Endothelial cell of umbilical vein (primary cell): ENCODE measurements at regions not wholly inside any gene's neighbourhood (a gene's known extent, or its start where the extent isn't known, plus 50 kb on each side); places are given as distances from the start of the nearest gene placed in this dataset.
"Not testable (repeated sequence)": the region's sequence is repeated elsewhere in the genome, so short reads cannot be mapped to it uniquely, and the experiment has no call there.

Experiments
- BruUV-seq: library from RNA; stranded (reverse); fragments of 400-500 nt; replicated peaks from 2 replicates; lab custom pipeline; 2021; lab: Mats Ljungman, UMichigan
- CTCF ChIA-PET: fragments of 300-600, 350-600 bp; sonication (Branson Sonifier 250); formaldehyde crosslinking; loops from one replicate; lab custom pipeline; 2021; ENCODE audit warnings: antibody characterized with exemption, inconsistent platforms; lab: Charles Lee
- POLR2A ChIA-PET: fragments of 300-600, 350-600 bp; sonication (Branson Sonifier 250); formaldehyde crosslinking; loops from one replicate; lab custom pipeline; 2021; ENCODE audit warnings: antibody characterized with exemption, inconsistent platforms; lab: Charles Lee
- DNase-seq: peaks from one replicate; pipeline ENCODE4 v3.0.0-alpha.2; 2011; ENCODE audit warnings: low read depth, low spot score
- FAIRE-seq: peaks from 2 replicates; lab custom pipeline; 2011; peaks lifted over from hg19 to GRCh38; lab: Jason Lieb, UNC
- H2AFZ ChIP-seq: 2 replicates; pipeline ENCODE4 v1.6.0; 2012; ENCODE audit warnings: low read depth, low read length, control low read depth, inconsistent platforms
- H3K27ac ChIP-seq: 2 replicates; pipeline ENCODE4 v1.5.1; 2011; ENCODE audit warnings: low read depth, mild to moderate bottlenecking, control low read depth, low read length, moderate library complexity; ENCODE audit not compliant: insufficient read depth
- H3K27me3 ChIP-seq, 2 experiments: 2 replicates each; pipeline versions ENCODE4 v1.6.0 to v1.6.1; 2011; ENCODE audit warnings: low read length in 2 of 2, mixed read lengths in 1 of 2; ENCODE audit not compliant: control insufficient read depth in 2 of 2, insufficient read depth in 2 of 2
- H3K36me3 ChIP-seq, 2 experiments: 2 replicates in 1 of 2; 3 replicates in 1 of 2; pipeline ENCODE4 v1.5.1; 2011; ENCODE audit warnings: low read length in 2 of 2, mild to moderate bottlenecking in 1 of 2, moderate library complexity in 1 of 2; ENCODE audit not compliant: control insufficient read depth in 2 of 2, insufficient read depth in 2 of 2; ENCODE audit errors: extremely low read depth in 1 of 2
- H3K4me1 ChIP-seq: 3 replicates; pipeline ENCODE4 v1.5.1; 2011; ENCODE audit warnings: mild to moderate bottlenecking, low read length; ENCODE audit not compliant: control insufficient read depth, insufficient read depth; ENCODE audit errors: extremely low read depth
- H3K4me2 ChIP-seq: 2 replicates; pipeline ENCODE4 v1.6.1; 2011; ENCODE audit warnings: low read length, control low read depth, mixed read lengths; ENCODE audit not compliant: insufficient read depth
- H3K4me3 ChIP-seq, 3 experiments: fragments of 200-600 bp in 1 of 3; sonication (generic), shearing (Covaris generic) in 1 of 3; replicated peaks in 1 of 3; 2 replicates each; pipeline ENCODE4 v1.5.1; 2011 to 2016; ENCODE audit warnings: control low read depth in 3 of 3, low read length in 3 of 3, mild to moderate bottlenecking in 2 of 3, inconsistent platforms in 1 of 3, low read depth in 1 of 3, moderate library complexity in 1 of 3; ENCODE audit not compliant: insufficient read depth in 1 of 3
- H3K79me2 ChIP-seq: 2 replicates; pipeline ENCODE4 v1.6.0; 2012; ENCODE audit warnings: low read length, inconsistent platforms; ENCODE audit not compliant: control insufficient read depth, insufficient read depth
- H3K9ac ChIP-seq: replicated peaks from 2 replicates; pipeline ENCODE3; 2011; ENCODE audit warnings: low read length, control low read depth; ENCODE audit not compliant: insufficient read depth; ENCODE audit errors: extremely low read depth
- H3K9me1 ChIP-seq: replicated peaks from 3 replicates; pipeline ENCODE4 v1.6.0; 2011; ENCODE audit warnings: mild to moderate bottlenecking, low read length; ENCODE audit not compliant: control insufficient read depth, insufficient read depth; ENCODE audit errors: extremely low read depth
- H3K9me3 ChIP-seq: replicated peaks from 2 replicates; pipeline ENCODE4 v1.5.1; 2012; ENCODE audit warnings: low read length, inconsistent platforms; ENCODE audit not compliant: control insufficient read depth, insufficient read depth
- H4K20me1 ChIP-seq: replicated peaks from 2 replicates; pipeline ENCODE3; 2011; ENCODE audit warnings: mild to moderate bottlenecking, low read length; ENCODE audit not compliant: control insufficient read depth, insufficient read depth; ENCODE audit errors: extremely low read depth
- CTCF ChIP-seq, 2 donors: IDR thresholded peaks; 1 replicate in 1 of 2; 2 replicates in 1 of 2; pipeline ENCODE4 v1.5.1; 2011; ENCODE audit warnings: low read length in 2 of 2, mild to moderate bottlenecking in 2 of 2, moderate library complexity in 2 of 2, control low read depth in 1 of 2, inconsistent platforms in 1 of 2, low read depth in 1 of 2; ENCODE audit not compliant: insufficient read depth in 1 of 2; ENCODE audit errors: extremely low read depth in 1 of 2
- EZH2 ChIP-seq: IDR thresholded peaks from 2 replicates; pipeline ENCODE4 v1.6.1; 2012; ENCODE audit warnings: borderline replicate concordance, low read depth, mild to moderate bottlenecking, moderate library complexity, low read length, inconsistent platforms; ENCODE audit not compliant: severe bottlenecking
- FOS ChIP-seq: IDR thresholded peaks from 2 replicates; pipeline ENCODE4 v1.6.1; 2011; ENCODE audit warnings: mild to moderate bottlenecking, low read length, moderate library complexity, borderline replicate concordance; ENCODE audit not compliant: insufficient read depth
- GATA2 ChIP-seq: IDR thresholded peaks from 2 replicates; pipeline ENCODE4 v1.7.0; 2011; ENCODE audit warnings: low read depth, mild to moderate bottlenecking, moderate library complexity, mixed read lengths, low read length; ENCODE audit not compliant: insufficient read length, insufficient read depth
- JUN ChIP-seq: IDR thresholded peaks from 2 replicates; pipeline ENCODE4 v1.6.1; 2011; ENCODE audit warnings: borderline replicate concordance, low read depth; ENCODE audit not compliant: insufficient read length, insufficient read depth
- MAX ChIP-seq: IDR thresholded peaks from 2 replicates; pipeline ENCODE4 v1.6.1; 2011; ENCODE audit not compliant: insufficient read depth, insufficient read length
- MYC ChIP-seq: IDR thresholded peaks from one replicate; pipeline ENCODE4 v1.6.1; 2011; ENCODE audit warnings: mild to moderate bottlenecking, low read depth, low read length
- POLR2A ChIP-seq: IDR thresholded peaks from 2 replicates; pipeline ENCODE4 v1.6.1; 2012; ENCODE audit warnings: low read depth, mild to moderate bottlenecking, control low read depth, low read length
- POLR2AphosphoS5 ChIP-seq: IDR thresholded peaks from 2 replicates; pipeline ENCODE4 v1.6.1; 2012; ENCODE audit warnings: low read depth, mild to moderate bottlenecking, control low read depth, low read length, moderate library complexity; ENCODE audit not compliant: insufficient read depth
- dilution Hi-C: fragments of 300-500 bp; cut with MboI; formaldehyde crosslinking; loops from one replicate; pipeline ENCODE4 v1.15.0; 2019; ENCODE audit warnings: low sequenced_read_pairs; ENCODE audit not compliant: extremely low pct_ligation_motif_present
- intact Hi-C: fragments of 100-400 bp; cut with micrococcal nuclease; formaldehyde crosslinking; loops from one replicate; pipeline ENCODE4 v1.10.0; 2022

DNA sequence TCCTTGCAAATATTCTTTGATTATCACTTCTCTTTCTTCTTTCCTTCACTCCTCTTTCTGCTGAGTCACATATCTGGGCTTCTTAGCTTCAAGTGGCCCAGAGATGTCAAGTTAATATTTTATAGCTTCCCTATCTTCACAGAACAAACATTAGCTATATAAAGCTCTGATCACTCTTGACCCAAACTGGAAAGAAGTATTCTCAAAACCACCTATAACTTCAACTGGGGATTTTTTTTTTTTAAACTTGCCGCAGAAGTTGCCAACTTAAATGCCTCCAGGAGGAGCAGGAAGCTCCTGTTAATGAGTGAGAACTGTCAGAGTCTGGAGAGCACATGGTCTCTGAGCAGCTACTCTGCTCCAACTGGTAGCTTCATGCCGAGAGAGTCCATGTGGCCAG lies 233.3 kb upstream of the EDNRA start:
- no peaks in the 10 kb centered on the region for H4K20me1 ChIP-seq
- H3K79me2 ChIP-seq: no peaks in the 10 kb centered on the region
- intact Hi-C loops: no loop called here
- no peak for TF ChIP-seq FOS
- H3K27me3 ChIP-seq: peaks cover 0 to 2% of the 10 kb centered on the region in 2 experiments
- no peak overlapping the region for H2AFZ ChIP-seq
- no peaks in the 10 kb centered on the region for H3K9me1 ChIP-seq
- POLR2A ChIA-PET: no interaction called here
- no peak overlapping the region for H3K27ac ChIP-seq
- no peak overlapping the region for H3K4me3 ChIP-seq
- no peak for DNase-seq
- CTCF ChIA-PET: no interaction called here
- dilution Hi-C loops: no loop called here
- no peaks in the 10 kb centered on the region for H3K9me3 ChIP-seq
- no peaks in the 10 kb centered on the region for H3K4me1 ChIP-seq
- no peak for FAIRE-seq
- H3K4me2 ChIP-seq: no peak overlapping the region
- no peaks in the 10 kb centered on the region for H3K36me3 ChIP-seq
- no peak overlapping the region for H3K9ac ChIP-seq
- BruUV-seq: no TSS peak

- H4K20me1 ChIP-seq: no peaks in the 10 kb centered on the region
- H3K27ac ChIP-seq: no peak overlapping the region
- DNase-seq: no peak
- no peaks in the 10 kb centered on the region for H3K9me1 ChIP-seq
- intact Hi-C loops (no loop called here), dilution Hi-C loops (no loop called here)
- no peaks in the 10 kb centered on the region for H3K4me1 ChIP-seq
- ChIA-PET CTCF (interaction anchor here (1.0 kb wide), 1 partner anchor 11 kb away, joined by 3 read pairs; no protein-coding TSS in a partner anchor), POLR2A (no interaction called here)
- H2AFZ ChIP-seq: no peak overlapping the region
- no peak overlapping the region for H3K4me2 ChIP-seq
- peaks cover 0 to 2% of the 10 kb centered on the region in 2 experiments for H3K27me3 ChIP-seq
- BruUV-seq: no TSS peak
- no peaks in the 10 kb centered on the region for H3K79me2 ChIP-seq
- no peak for TF ChIP-seq JUN
- no peak for TF ChIP-seq GATA2
- no peak for TF ChIP-seq FOS
- TF ChIP-seq EZH2: no peak
- TF ChIP-seq POLR2AphosphoS5: no peak
- no peak for TF ChIP-seq MAX
- TF ChIP-seq POLR2A: no peak
- no peak for TF ChIP-seq MYC
- no peak for TF ChIP-seq CTCF (IDR thresholded peaks at IDR 0.05; ENCODE audit: extremely low read depth in 1 of 2, insufficient read depth in 1 of 2, low read depth in 1 of 2, low read length in 2 of 2)
- no peak overlapping the region for H3K9ac ChIP-seq
- H3K9me3 ChIP-seq: no peaks in the 10 kb centered on the region
- FAIRE-seq: no peak
- H3K4me3 ChIP-seq: no peak overlapping the region
- no peaks in the 10 kb centered on the region for H3K36me3 ChIP-seq
Measured at GRCh38 chr4:147250062-147250461, 230.8 kb upstream of the EDNRA start.

DNA sequence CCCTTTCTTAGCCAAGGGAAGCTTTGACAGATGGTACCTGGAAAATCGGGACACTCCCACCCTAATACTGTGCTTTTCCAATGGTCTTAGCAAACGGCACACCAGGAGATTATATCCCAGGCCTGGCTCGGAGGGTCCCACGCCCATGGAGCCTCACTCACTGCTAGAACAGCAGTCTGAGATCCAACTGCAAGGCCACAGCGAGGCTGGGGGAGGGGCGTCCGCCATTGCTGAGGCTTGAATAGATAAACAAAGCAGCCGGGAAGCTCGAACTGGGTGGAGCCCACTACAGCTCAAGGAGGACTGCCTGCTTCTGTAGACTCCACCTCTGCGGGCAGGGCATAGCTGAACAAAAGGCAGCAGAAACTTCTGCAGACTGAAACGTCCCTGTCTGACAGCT lies 225.6 kb upstream of the EDNRA start:
- DNase-seq, H3K9me1 ChIP-seq, H3K4me2 ChIP-seq, H4K20me1 ChIP-seq, H3K27me3 ChIP-seq, dilution Hi-C loops, BruUV-seq, intact Hi-C loops, H3K27ac ChIP-seq, POLR2A ChIA-PET, H3K9ac ChIP-seq, H3K79me2 ChIP-seq, H3K36me3 ChIP-seq, H3K4me1 ChIP-seq, H3K4me3 ChIP-seq, FAIRE-seq, H2AFZ ChIP-seq, H3K9me3 ChIP-seq, CTCF ChIA-PET: not testable (repeated sequence)
